Neutrophil (primary cell): ENCODE measurements at regions not wholly inside any gene's neighbourhood (a gene's known extent, or its start where the extent isn't known, plus 50 kb on each side); places are given as distances from the start of the nearest gene placed in this dataset.

Experiments used
- H3K27ac ChIP-seq: fragments of 200-600 bp; sonication (generic); 2 replicates; pipeline ENCODE4 v1.5.1; 2016; ENCODE audit warnings: mild to moderate bottlenecking, moderate library complexity
- H3K27me3 ChIP-seq: fragments of 200-600 bp; sonication (generic); 2 replicates; pipeline ENCODE4 v1.6.0; 2016; ENCODE audit warnings: mild to moderate bottlenecking
- H3K36me3 ChIP-seq: fragments of 200-600 bp; sonication (generic); 2 replicates; pipeline ENCODE4 v1.5.1; 2017
- H3K4me1 ChIP-seq, 2 experiments: fragments of 200-600 bp in 1 of 2; sonication (generic) in 1 of 2; 1 replicate in 1 of 2; 2 replicates in 1 of 2; pipeline versions ENCODE4 v1.5.1 to v1.6.1; 2013 to 2016; ENCODE audit warnings: low read depth in 1 of 2, low read length in 1 of 2, mild to moderate bottlenecking in 1 of 2, moderate library complexity in 1 of 2; ENCODE audit not compliant: control insufficient read depth in 1 of 2, insufficient read depth in 1 of 2
- H3K4me3 ChIP-seq, 2 experiments: fragments of 200-600 bp in 1 of 2; sonication (generic) in 1 of 2; 1 replicate in 1 of 2; 2 replicates in 1 of 2; pipeline ENCODE4 v1.5.1; 2013 to 2016; ENCODE audit warnings: low read depth in 1 of 2, low read length in 1 of 2, mild to moderate bottlenecking in 1 of 2, moderate library complexity in 1 of 2
- H3K9me3 ChIP-seq: fragments of 200-600 bp; sonication (generic); 2 replicates; pipeline ENCODE4 v1.5.1; 2016
- TF ChIP-seq, protein P1 (sequence below): fragments of 200-600 bp; sonication (generic); IDR thresholded peaks from 2 replicates; pipeline ENCODE4 v1.5.1; 2016; ENCODE audit warnings: antibody characterized with exemption

GRCh38 chr9:7961076-7961475, 161.5 kb upstream of the DMAC1 start:
- TF ChIP-seq, protein P1, sequence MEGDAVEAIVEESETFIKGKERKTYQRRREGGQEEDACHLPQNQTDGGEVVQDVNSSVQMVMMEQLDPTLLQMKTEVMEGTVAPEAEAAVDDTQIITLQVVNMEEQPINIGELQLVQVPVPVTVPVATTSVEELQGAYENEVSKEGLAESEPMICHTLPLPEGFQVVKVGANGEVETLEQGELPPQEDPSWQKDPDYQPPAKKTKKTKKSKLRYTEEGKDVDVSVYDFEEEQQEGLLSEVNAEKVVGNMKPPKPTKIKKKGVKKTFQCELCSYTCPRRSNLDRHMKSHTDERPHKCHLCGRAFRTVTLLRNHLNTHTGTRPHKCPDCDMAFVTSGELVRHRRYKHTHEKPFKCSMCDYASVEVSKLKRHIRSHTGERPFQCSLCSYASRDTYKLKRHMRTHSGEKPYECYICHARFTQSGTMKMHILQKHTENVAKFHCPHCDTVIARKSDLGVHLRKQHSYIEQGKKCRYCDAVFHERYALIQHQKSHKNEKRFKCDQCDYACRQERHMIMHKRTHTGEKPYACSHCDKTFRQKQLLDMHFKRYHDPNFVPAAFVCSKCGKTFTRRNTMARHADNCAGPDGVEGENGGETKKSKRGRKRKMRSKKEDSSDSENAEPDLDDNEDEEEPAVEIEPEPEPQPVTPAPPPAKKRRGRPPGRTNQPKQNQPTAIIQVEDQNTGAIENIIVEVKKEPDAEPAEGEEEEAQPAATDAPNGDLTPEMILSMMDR = no peak

DNA sequence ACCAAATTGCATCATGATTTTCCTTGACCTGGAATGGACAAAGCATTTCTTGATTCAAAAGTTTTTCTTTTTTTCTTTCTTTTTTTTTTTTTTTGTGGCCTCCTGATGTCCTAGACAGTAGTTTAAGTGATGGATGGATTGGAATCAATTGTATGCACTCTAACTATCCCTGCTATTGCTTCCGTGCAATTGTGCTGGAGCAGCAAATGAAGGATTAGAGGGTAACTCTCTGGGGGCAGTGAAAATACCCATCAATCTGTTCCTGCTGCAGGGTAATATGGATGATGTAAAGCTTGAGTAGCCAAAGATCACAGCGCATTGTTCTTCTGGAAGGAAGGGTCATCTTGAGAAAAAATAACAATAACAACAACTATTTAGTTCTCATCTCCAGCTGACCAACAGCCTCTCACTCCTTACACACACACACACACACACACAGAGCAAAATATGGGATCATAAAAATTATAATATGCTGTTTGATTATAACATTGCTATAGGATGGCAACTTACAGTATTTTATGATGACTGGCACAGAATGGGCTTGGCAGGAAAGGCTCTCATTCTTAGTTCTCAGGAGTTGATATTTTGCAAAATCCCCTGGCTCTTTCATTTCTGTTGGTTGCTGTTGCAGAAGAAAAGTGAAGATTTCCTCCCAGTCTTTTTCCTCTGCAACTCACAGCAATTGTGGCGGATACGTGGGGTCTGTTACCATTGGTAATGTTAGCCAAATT, 160.9 kb upstream of the DMAC1 start:
- no peaks in the 10 kb centered on the region for H3K9me3 ChIP-seq
- TF ChIP-seq, protein P1 = no peak
- peaks cover 16 to 32% of the 10 kb centered on the region in 2 experiments for H3K4me1 ChIP-seq
- no peaks in the 10 kb centered on the region for H3K27me3 ChIP-seq
- H3K27ac ChIP-seq = peak overlapping the region; percentile 9
- H3K4me3 ChIP-seq = no peak overlapping the region
- no peaks in the 10 kb centered on the region for H3K36me3 ChIP-seq

More at GRCh38 chr9:7961076-7961475, 161.5 kb upstream of the DMAC1 start:
- Histone ChIP-seq H3K36me3 (no peaks in the 10 kb centered on the region), H3K4me3 (no peak overlapping the region), H3K27me3 (no peaks in the 10 kb centered on the region), H3K4me1 (peaks cover 21 to 37% of the 10 kb centered on the region in 2 experiments), H3K27ac (no peak overlapping the region), H3K9me3 (no peaks in the 10 kb centered on the region)

DNA sequence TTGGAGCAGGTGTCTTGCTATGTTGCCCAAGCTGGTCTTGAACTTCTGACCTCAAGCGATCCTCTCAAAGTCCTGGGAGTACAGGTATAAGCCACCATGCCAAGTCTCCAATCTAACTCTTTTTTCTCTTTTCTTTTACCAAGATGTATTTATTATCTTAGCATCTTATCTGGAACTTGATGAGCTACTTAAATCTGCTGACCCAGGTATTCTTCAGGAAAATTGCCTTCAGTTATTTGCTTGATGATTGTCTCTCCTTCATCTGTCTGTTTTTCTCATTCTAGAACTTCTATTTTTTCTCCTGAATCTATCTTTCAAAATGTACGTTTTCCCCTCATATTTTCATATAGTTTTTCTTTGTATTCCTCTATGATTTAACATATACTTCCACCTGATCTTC, 158.2 kb upstream of the DMAC1 start:
- TF ChIP-seq, protein P1 = no peak
- no peaks in the 10 kb centered on the region for H3K36me3 ChIP-seq
- H3K27me3 ChIP-seq = no peaks in the 10 kb centered on the region
- no peak overlapping the region for H3K4me3 ChIP-seq
- no peaks in the 10 kb centered on the region for H3K9me3 ChIP-seq
- H3K4me1 ChIP-seq = peaks cover 11 to 20% of the 10 kb centered on the region in 2 experiments
- no peak overlapping the region for H3K27ac ChIP-seq

DNA sequence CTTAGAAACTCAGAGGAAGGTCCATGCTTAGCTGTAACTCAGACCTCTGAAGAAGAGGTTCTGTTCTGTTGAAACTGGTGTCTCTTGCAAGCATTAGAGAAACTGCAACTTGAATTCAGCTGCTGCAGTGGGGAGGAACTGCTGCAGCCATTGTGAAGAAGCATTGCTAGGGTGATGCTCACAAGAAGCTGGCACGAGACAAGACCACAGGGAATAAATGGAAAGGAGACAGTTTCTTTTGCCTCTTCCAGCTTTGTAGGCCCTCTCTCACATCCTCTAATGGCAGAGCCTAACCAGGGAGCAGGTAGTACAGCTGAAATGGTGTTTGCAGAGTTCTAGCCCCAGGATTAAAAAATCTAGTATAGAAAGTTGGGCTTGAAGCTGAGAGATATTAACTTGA, 148.0 kb upstream of the DMAC1 start:
- Histone ChIP-seq H3K9me3 (peaks cover 6% of the 10 kb centered on the region), H3K36me3 (no peaks in the 10 kb centered on the region), H3K4me3 (no peak overlapping the region), H3K4me1 (peaks cover 5 to 9% of the 10 kb centered on the region in 2 experiments), H3K27me3 (no peaks in the 10 kb centered on the region), H3K27ac (no peak overlapping the region)
- TF ChIP-seq, protein P1 = no peak

DNA sequence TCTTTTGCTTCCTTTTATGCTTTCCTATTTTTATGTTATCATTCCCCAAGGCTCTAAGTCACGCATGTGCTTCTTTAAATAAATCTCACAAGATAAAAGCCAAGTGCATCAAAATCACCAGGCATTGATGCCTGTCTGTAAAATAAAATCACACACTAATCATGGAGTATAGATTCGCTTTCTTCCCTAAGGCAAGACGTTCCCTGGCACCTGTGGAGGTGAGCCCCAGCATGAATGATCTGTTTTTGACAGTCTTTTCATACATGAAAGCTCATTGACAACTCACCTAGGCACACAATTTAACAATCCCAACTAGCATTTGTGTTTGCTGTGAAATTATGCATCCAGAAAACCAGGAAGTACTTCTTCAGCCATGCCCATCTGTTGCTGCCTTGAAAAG, 146.9 kb upstream of the DMAC1 start:
- peaks cover 6% of the 10 kb centered on the region for H3K9me3 ChIP-seq

More for the DNA sequence above, 146.9 kb upstream of the DMAC1 start:
- Histone ChIP-seq H3K4me3 (no peak overlapping the region), H3K4me1 (peaks cover 5 to 9% of the 10 kb centered on the region in 2 experiments), H3K27me3 (no peaks in the 10 kb centered on the region), H3K36me3 (no peaks in the 10 kb centered on the region), H3K27ac (no peak overlapping the region)
- TF ChIP-seq, protein P1 = no peak
